C4-2B (cell line): ENCODE measurements at regions not wholly inside any gene's neighbourhood (a gene's known extent, or its start where the extent isn't known, plus 50 kb on each side); places are given as distances from the start of the nearest gene placed in this dataset.
"Not testable (repeated sequence)": the region's sequence is repeated elsewhere in the genome, so short reads cannot be mapped to it uniquely, and the experiment has no call there.

Source experiments
- H3K27ac ChIP-seq: fragments of 450-650 bp; 2 replicates; pipeline ENCODE4 v1.5.1; 2017
- CTCF ChIP-seq: fragments of 450-650 bp; conservative IDR thresholded peaks from 2 replicates; pipeline ENCODE4 v1.5.1; 2017; ENCODE audit warnings: mild to moderate bottlenecking
- ZFX ChIP-seq: fragments of 450-650 bp; IDR thresholded peaks from 2 replicates; pipeline ENCODE4 v1.6.1; 2017

DNA sequence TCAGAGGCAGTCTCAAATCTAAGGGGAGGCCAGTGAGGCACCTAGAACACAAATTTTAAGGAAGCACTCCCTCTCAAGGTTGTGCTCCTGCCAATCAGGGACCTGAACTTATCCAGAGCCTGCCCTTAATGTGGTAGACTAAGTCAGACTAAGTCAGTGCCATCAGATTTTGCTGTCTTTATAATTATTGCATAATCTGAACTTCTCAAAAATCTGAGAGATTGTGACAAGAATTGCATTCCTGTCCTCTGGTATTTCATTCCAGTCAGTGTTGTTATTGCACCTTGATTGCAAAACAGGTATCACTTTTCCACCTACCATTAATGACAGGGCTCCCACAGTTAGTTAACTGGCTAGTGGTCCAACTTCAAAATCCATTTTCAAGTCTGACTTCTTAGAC is 197.1 kb upstream of the HCN1 start:
- H3K27ac ChIP-seq, result no peak overlapping the region
- no peak for TF ChIP-seq CTCF
- TF ChIP-seq ZFX, result no peak

- H3K27ac ChIP-seq, result not testable (repeated sequence)
Measured at GRCh38 chr5:45890441-45891080, 194.4 kb upstream of the HCN1 start.

GRCh38 chr5:45862763-45863162 is 166.6 kb upstream of the HCN1 start:
- TF ChIP-seq CTCF, result peak; percentile 30
- no peak for TF ChIP-seq ZFX
- no peak overlapping the region for H3K27ac ChIP-seq

DNA sequence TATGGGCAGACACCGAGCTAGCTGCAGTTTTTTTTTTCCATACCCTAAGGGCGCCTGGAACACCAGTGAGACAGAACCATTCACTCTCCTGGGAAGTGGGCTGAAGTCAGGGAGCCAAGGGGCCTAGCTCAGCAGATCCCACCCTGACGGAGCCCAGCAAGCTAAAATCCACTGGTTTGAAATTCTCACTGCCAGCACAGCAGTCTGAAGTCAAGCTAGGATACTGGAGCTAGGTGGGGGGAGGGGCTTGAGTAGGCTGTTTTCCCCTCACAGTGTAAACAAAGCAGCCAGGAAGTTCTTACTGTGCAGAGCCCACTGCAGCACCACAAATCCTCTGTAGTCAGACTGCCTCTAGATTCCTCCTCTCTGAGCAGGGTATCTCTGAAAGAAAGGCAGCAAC is 151.7 kb upstream of the HCN1 start:
- TF ChIP-seq CTCF, result no peak
- TF ChIP-seq ZFX, result no peak
- no peak overlapping the region for H3K27ac ChIP-seq

DNA sequence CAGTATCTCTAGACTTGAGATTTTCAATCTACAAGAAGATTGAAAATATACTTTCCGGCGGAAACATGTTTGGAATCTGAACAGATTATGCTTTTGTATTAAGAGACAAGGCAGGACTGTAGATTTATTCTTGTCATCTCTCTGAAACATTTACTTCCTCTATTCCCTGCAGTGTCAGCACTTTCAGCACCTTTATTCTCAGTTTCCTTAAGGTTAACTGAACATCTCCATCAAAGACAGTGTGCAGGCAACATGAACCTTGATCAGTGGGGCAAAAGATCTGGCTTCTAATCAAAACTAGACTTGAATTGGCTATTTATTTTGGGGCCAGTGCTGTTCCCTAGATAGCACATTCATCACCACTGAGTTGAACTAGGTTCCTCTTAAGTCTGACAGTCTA is 129.9 kb upstream of the HCN1 start:
- no peak for TF ChIP-seq ZFX
- no peak for TF ChIP-seq CTCF
- no peak overlapping the region for H3K27ac ChIP-seq

DNA sequence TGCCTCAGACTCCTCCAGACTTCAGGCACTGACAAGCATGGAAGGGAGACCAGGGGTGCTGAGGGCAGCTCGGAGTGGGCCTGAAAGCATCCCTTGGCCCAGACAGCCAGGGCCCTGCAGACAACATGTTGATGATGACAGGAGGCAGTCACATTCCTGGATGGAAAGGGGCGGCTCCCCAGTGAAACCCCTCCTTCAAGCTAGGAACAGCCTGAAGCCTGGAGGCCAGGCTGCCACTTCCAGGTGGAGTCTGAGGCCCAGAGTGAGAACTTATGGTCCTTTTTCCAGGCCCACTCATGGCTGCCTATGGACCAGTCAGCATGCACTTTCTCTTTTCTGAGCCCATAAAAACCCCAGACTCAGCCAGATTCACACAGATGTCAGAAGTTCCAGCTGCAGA is 104.2 kb upstream of the HCN1 start:
- no peak for TF ChIP-seq CTCF
- no peak for TF ChIP-seq ZFX
- H3K27ac ChIP-seq, result no peak overlapping the region

DNA sequence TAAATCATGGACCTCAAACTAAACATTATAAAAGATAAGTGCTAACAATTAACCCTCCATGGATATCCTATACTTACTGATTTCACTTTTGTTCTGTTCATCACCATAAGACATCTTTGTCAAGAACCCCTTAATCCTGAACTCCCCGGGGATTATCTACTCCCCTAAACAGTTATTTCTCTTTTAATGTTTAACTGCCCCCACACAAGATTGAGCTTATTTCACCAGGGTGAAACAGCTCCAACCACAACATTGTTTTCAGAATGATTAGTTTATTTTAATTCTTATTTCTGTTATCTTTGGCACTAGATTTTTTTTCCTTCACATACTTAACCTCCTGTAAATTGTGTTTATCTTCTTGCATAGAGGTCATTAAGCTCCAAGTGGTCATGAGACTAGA is 103.2 kb upstream of the HCN1 start:
- TF ChIP-seq ZFX, result no peak
- no peak for TF ChIP-seq CTCF
- H3K27ac ChIP-seq, result no peak overlapping the region

DNA sequence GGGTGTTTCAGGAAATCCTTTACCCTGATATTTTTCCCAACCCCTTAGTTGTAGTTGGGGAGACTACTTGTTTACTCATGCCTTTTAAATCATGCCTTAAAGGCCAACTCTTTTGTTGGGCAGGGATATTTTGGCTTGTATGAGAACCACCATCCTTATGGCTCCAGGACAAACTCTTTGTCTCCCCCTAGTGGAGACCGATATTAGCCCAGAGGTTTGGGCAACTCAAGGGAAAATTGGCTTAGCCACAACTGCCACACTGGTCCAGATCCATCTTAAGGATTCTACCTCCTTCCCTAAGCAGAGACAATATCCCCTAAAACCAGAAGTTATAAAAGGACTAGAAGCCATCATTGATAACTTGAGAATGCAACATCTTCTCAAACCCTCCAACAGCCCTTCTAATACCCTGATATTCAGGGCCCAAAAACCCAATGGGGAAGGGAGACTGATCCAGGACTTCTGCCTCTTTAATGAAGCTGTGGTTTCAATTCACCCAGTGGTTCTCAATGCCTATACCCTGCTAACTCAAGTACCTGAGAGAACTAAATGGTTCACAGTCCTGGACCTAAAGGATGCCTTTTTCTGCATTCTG is 100.9 kb upstream of the HCN1 start:
- H3K27ac ChIP-seq, result no peak overlapping the region
- TF ChIP-seq ZFX (no peak), CTCF (peak; percentile 82)
